AG09319 (cell line): ENCODE measurements at regions not wholly inside any gene's neighbourhood (a gene's known extent, or its start where the extent isn't known, plus 50 kb on each side); places are given as distances from the start of the nearest gene placed in this dataset.
A peak's percentile ranks its signal among the peaks of the same experiment; 100 is the strongest.

ENCODE experiments used
- DNase-seq: peaks from one replicate; pipeline ENCODE4 v3.0.0-alpha.2; 2010; ENCODE audit warnings: low read depth; ENCODE audit errors: extremely low read depth
- CTCF ChIP-seq: IDR thresholded peaks from 2 replicates; pipeline ENCODE4 v1.5.1; 2011; ENCODE audit warnings: low read depth, mild to moderate bottlenecking, inconsistent platforms, low read length, moderate library complexity

GRCh38 chr2:220072669-220073220, 445.3 kb downstream of the SLC4A3 start:
- TF ChIP-seq CTCF, result no peak
- no peak for DNase-seq

GRCh38 chr2:220075835-220076234, 448.4 kb downstream of the SLC4A3 start:
- no peak for TF ChIP-seq CTCF
- DNase-seq, result no peak

- peak; percentile 87 for DNase-seq
- TF ChIP-seq CTCF, result peak; percentile 81
Observed at GRCh38 chr2:220076734-220077133, 449.3 kb downstream of the SLC4A3 start.

GRCh38 chr2:220077488-220077887, 450.1 kb downstream of the SLC4A3 start:
- TF ChIP-seq CTCF, result no peak
- peak; percentile 57 for DNase-seq

GRCh38 chr2:220078439-220078838, 451.0 kb downstream of the SLC4A3 start:
- peak; percentile 60 for DNase-seq
- no peak for TF ChIP-seq CTCF

GRCh38 chr2:220079595-220079994, 452.2 kb downstream of the SLC4A3 start:
- no peak for TF ChIP-seq CTCF

GRCh38 chr2:220081171-220081570, 453.7 kb downstream of the SLC4A3 start:
- no peak for TF ChIP-seq CTCF
- no peak for DNase-seq

More at GRCh38 chr2:220079595-220079994, 452.2 kb downstream of the SLC4A3 start:
- DNase-seq, result no peak
